GM19324 (cell line): ENCODE measurements at regions not wholly inside any gene's neighbourhood (a gene's known extent, or its start where the extent isn't known, plus 50 kb on each side); places are given as distances from the start of the nearest gene placed in this dataset.
"Not testable (repeated sequence)": the region's sequence is repeated elsewhere in the genome, so short reads cannot be mapped to it uniquely, and the experiment has no call there.

Experiments used
- ATAC-seq: cut with Tn5 transposase; IDR thresholded peaks from one replicate; pipeline ENCODE4 v1.9.1; 2021; ENCODE audit warnings: mild to moderate bottlenecking, moderate library complexity; ENCODE audit not compliant: unreplicated experiment, low FRiP score

DNA sequence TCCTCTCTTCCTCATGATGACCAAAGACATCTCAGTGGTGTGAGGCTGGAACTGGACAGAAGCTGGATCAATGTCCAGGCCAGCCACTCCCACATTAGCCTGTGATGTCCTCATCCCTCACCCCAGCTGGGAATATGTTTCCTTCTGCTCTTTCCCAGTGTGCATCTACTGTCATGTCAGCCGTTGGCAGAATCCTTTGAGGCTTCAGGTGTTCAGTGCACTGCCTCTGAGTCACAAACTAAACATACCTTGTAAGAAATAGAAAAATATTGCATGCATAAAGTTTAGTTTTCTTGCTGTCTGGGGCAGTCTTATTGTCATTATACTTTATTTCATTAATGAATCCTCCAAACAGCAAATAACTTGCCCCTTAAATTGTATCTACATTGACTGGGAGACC, 161.6 kb upstream of the RASGRP1 start:
- no peak for ATAC-seq

- no peak for ATAC-seq
These were observed 168.7 kb upstream of the RASGRP1 start for GRCh38 chr15:38733331-38733730.

DNA sequence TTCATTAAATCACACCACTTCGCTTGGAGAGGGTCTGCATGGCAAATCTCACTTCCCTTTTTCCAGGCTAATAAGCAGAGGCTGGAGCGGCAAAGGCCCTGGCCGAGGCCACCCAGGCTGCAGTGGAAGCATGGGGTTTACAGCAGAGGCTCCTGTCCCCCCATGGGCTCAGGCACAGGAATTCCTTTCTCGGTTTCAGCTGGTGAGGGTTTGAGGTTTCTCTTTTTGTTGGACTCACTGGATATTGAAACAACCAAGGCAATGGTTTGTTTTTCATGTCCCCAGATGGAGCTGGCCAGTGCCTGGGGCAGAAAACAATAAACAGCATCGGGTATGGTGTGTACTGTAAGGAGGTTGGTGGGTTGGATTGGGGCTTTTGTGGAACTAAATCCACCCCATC, 175.6 kb upstream of the RASGRP1 start:
- ATAC-seq = no peak

DNA sequence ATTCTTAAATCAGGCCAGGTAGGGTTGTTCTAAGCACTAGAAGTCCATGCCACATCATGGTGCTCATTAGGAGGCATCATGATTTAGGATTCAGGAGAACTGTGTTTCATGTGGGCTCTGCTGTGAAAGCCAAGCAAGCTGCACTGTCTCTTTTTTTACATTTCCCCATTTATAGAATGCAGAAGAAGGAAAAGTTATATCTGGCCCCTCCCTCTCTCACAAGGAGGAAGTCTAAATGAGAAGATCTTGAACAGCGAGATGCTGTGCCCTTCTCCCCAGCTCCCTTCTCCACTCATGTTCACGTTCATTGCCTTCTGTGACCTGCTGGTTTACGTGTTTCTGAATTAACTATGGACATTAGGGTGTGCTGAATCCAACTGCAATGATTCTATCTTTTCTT, 178.5 kb upstream of the RASGRP1 start:
- ATAC-seq = no peak

GRCh38 chr15:38745126-38745525, 180.5 kb upstream of the RASGRP1 start:
- ATAC-seq = no peak

DNA sequence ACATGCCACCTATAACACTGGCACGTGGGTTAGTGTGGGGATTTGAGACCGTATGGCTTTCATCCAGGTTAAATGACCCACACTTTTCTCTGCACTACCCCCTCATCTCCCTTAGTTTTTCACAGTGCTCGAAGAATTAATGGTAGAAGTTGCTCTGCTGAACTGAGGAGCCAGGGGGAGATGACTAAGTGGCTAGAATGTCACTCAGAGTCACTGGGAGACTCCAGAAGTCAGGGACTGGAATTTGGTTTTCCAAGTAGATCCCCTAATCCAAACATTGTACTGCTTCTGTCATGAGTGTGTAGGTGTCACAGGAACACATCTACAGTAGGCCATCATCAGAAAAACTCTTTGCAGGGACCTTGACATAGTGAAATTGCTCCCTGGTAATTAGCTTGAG, 181.0 kb upstream of the RASGRP1 start:
- ATAC-seq = no peak

DNA sequence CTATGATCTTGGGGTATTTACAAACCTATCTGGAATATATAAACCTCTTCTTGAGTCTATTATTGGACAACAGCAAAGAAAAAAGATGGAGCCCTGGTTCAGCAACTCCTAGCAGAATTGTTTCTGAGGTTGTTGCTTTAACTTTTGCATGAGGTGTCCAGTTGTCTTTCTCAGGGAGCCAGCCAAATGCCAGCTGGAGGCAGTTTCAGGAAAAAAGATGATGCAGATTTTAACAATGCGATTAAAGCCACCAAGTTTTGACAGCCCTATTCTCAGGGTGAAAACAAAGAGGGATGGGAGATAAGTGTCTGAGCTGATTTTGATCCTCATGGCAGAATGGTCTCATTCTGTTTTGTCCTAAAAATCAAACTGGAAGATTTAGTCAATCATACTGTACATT, 181.6 kb upstream of the RASGRP1 start:
- ATAC-seq = no peak

DNA sequence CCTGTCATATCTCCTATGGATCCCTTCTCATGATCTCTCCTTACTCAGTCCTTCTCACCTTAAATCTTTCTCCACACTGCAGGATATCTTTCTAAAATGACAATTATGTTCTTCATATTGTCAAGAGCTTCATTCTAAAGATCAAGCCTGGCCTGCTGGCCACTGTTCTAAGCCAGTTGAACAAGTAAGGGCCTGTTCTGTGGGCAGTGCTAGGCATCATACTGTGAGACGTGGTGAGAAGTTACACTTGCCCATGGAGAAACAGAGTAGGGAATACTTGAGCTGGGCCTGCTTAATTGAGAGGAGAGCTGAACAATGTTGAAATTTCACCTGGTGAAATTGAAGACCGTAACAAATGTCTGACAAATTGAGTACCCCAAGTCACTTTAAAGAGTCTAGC, 184.1 kb upstream of the RASGRP1 start:
- ATAC-seq = no peak

GRCh38 chr15:38750786-38751185, 186.2 kb upstream of the RASGRP1 start:
- no peak for ATAC-seq

- no peak for ATAC-seq
These were observed 191.1 kb upstream of the RASGRP1 start for GRCh38 chr15:38755718-38756117.

GRCh38 chr15:38756441-38756840, 191.8 kb upstream of the RASGRP1 start:
- no peak for ATAC-seq

DNA sequence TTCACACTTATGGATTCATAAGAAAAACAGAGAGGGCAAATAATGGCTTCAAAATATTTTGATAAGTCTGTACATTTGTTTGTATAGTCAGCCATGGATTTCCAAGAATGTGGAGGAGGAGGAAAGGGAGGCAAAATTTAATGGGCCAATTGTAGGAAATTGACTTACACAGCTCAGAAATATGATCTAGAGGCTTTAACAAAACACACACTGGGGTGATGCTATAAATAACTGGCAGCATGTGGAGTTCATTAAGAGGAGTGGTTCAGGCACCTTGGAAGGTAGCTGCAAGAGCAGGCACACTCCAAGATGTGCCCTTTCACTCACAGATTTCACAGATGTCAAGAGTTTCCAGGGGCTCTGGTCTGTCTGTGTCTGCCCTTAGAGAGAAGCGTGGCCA, 193.4 kb upstream of the RASGRP1 start:
- no peak for ATAC-seq

- ATAC-seq = no peak
These were observed 197.1 kb upstream of the RASGRP1 start for GRCh38 chr15:38761681-38762080.

- no peak for ATAC-seq
These were observed 204.4 kb upstream of the RASGRP1 start for GRCh38 chr15:38768970-38769369.

DNA sequence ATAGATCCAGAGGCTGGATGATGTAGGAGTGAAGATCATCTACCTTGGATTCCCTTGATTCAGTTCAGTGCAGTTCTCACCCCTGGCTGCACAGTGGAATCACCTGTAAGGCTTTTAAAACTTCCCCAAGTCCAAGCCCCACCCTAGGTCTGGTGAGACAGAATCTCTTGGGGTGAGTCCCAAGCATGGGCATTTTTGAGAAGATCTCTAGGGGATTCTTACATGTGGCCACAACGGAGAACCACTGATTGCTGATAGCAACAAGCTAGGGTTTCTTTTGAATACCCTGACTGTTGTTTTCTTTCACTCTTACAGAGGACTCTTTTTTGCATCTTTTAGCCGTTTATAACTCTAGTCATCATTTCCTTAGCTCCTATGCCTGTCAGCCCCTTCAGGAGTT, 204.9 kb upstream of the RASGRP1 start:
- no peak for ATAC-seq

DNA sequence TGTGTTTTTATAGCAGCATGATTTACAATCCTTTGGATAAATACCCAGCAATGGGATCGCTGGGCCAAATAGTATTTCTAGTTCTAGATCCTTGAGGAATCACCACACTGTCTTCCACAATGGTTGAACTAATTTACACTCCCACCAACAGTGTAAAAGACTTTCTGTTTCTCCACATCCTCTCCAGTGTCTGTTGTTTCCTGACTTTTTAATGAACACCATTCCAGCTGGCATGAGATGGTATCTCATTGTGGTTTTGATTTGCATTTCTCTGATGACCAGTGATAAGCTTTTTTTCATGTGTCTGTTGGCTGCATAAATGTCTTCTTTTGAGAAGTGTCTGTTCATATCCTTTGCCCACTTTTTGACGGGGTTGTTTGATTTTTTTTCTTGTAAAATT, 209.5 kb upstream of the RASGRP1 start:
- not testable (repeated sequence) for ATAC-seq

DNA sequence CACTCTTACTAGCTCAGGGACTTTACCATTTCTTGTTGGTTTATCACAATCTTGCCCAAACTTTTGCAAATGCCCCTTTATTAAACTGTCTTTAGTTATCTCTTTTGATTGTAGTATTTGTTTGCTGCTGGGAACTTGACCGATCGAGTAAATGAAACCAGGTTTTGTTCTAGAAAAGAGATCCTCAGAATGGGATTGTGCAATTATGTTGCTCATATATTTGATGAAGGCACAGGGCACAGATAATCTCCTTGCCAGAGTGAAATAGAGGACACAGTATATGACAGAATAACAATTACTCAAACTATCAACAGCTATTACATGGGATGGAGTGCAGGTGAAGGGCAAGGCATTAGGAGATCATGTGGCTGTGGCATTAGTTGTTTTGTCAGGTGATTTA, 216.6 kb upstream of the RASGRP1 start:
- no peak for ATAC-seq

GRCh38 chr15:38782156-38782555, 217.5 kb upstream of the RASGRP1 start:
- ATAC-seq = no peak

DNA sequence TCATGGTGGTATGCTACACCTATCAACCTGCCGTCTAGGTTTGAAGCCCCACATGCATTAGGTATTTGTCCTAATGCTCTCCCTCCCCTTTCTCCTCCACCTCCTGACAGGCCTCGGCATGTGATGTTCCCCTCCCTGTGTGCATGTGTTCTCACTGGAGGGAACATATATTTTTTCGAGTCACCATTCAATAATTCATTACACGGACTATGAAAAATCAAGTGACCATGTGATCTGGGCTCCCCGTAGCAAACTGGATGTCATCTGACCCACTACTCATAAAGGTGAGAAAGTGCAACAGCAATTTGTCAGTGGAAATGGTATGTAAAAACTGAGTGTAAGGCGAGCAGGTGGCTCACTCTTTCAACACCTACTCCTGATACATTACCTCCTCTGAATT, 224.3 kb upstream of the RASGRP1 start:
- ATAC-seq = no peak

DNA sequence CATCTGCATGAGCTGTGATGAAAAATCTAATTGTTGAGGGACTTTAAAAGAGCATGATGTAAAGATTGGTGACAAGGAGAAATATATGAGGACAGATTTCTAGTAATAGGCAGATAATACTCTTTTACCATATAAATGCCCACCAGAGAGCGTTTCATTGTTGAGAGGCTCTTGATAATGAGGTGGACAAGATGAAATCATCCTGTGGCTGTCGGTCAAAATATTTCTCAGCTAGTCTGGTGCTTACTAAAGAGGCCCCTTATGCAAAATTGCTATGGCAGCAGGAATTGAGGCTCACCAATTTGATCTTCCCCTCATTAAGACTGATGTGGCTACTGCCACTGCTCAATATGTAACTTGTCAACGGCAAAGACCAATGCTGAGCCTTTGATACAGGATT, 225.0 kb upstream of the RASGRP1 start:
- ATAC-seq = no peak

GRCh38 chr15:38793206-38793810, 228.7 kb upstream of the RASGRP1 start:
- ATAC-seq = no peak

GRCh38 chr15:38795471-38796245, 231.0 kb upstream of the RASGRP1 start:
- ATAC-seq = no peak
